HG03159 (cell line): ENCODE measurements at regions not wholly inside any gene's neighbourhood (a gene's known extent, or its start where the extent isn't known, plus 50 kb on each side); places are given as distances from the start of the nearest gene placed in this dataset.
"Not testable (repeated sequence)": the region's sequence is repeated elsewhere in the genome, so short reads cannot be mapped to it uniquely, and the experiment has no call there.

Experiments used
- ATAC-seq: cut with Tn5 transposase; IDR thresholded peaks from one replicate; pipeline ENCODE4 v1.9.1; 2021; ENCODE audit warnings: mild to moderate bottlenecking, moderate library complexity; ENCODE audit not compliant: unreplicated experiment

DNA sequence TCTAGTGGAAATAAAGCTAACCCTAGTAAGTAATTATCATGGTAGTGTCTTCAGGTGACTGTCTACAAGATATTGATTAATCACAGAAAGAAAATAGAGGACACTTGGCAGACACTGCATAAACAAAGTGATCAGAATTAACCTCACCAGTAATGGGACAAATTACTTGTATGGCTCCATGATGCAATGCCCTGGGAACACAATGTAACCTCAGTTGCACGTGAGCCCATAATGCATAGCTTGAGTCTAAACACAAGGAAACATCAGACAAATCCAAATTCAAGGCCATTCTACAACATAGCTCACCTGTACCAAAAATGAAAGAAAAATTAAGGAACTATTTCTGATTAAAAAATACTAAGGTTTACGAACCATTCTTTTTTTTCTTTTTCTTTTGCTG is 92.4 kb upstream of the SSTR4 start:
- ATAC-seq: no peak

DNA sequence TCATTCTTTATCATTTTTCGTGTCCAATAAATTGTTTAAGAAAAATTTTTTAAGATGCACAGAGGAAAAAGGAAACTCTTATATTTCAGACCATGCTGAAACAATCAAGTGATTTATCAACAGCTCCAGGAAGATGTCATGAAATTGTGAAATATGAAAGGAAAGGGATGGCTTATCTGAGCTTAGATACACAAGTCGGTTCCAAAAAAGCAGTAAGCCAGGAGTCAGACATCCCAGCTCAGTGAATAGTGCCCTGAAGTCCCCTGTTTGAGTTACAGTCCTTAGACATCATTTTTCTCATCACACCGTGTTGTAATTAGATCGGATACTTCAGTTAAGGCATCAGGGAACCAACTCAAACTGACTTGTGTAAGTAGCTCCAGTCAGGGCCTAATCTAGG is 91.0 kb upstream of the SSTR4 start:
- no peak for ATAC-seq

DNA sequence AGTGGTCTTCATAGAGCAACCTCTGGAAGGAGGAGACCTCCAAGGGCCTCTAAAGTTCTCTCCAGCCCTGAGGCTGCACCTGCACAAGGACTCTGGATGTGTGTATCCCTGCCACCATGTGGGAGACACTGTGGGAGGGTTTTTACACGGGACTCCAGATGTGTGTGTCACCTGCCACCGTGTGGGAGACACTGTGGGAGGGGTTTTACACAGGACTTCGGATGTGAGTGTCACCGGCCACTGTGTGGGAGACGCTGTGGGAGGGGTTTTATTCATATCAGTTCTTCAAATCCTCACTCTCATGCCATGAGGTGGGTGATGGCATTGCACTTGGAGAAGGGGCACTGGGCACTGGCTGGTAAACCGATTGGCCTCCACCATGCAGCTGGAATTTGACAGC is 90.2 kb upstream of the SSTR4 start:
- ATAC-seq: no peak

DNA sequence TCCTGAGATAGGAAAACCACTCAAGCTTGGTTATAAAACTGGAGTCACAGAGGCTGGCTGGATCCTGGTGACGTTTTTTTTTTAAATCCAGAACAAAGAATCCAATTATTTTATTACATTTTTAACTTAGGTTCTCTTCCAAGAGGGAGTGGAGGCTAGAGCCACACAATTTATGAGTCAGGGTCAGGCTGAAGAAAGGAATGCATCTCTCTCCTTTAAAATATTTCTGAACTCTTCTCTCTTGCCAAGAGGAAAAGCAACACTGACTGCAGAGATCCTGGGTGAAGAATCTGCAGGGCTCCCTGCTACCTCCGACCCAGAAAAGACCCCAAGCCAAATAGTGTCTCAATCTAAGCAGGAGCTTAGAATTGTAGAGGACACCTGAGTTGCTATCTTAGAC is 88.5 kb upstream of the SSTR4 start:
- ATAC-seq: no peak

DNA sequence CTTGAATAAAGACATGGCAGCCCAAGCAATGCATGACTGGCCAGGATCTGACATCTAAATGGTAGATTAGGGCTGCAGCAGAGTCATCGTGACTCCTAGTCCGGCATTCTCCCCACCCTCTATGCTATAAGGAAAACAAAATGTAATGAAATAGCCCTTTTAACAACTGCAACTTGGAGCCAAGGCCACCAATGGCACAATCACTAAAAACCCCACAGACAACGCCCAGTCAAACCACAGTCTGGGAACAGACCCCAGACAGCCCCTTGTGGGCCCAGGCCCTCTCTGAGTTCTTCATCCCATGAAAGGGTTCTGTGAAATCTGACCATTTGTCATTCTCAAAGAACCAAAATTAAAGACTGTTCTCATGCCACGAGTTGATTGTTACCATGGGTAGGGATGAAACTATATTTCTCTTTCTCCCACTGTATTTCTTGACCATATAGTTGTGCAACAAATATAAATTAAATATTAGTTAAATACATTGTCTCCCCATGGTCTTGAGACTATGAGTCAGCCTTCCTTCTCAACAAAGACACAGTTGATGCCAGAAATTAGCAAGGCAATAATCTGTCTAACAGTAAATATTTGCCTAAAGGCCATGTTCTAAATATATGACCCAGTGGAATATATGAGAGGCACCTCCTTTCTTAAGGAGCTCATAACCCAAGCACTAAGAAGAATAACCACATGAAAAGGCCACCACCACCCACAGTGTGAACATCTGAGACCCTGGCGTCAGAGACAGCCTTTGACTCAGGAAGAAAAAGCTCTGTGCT is 85.6 kb upstream of the SSTR4 start:
- no peak for ATAC-seq

DNA sequence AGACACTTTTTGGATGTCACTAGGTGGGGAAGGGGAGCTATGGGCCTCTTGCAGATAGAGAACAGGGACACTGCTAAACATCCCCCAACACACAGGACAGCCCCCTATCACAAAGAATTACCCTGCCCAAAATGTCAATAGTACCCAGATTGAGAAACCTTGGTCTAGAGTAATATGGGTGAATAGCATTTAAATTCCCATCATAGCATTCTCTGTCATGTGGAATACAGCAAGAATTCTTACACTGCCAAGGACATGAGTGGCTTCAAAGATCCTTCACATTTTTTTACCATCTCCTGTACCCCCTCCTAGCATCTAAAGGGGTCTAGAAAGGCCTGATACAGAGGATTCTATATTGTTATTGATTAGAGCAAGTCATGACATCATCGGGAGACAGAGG is 83.1 kb upstream of the SSTR4 start:
- no peak for ATAC-seq

DNA sequence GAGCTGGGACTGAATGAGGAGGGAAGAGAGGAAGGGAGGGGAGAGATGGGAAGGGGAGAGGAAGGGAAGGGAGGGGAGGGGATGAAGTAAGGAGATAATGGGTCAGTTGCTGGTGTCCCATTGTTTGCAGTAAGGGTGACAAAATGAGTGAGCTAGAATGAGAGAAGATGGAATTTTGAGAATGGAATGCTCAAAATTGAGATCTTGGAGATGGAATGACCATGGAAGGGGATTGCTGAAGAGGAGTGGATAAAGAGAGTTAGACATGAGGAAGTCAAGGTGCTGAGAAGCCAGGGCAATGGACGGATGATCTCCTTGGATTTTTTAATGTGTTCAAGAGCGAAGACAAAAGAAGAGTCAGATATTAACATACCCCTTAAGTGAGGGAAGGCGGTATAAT is 80.5 kb upstream of the SSTR4 start:
- ATAC-seq: no peak

DNA sequence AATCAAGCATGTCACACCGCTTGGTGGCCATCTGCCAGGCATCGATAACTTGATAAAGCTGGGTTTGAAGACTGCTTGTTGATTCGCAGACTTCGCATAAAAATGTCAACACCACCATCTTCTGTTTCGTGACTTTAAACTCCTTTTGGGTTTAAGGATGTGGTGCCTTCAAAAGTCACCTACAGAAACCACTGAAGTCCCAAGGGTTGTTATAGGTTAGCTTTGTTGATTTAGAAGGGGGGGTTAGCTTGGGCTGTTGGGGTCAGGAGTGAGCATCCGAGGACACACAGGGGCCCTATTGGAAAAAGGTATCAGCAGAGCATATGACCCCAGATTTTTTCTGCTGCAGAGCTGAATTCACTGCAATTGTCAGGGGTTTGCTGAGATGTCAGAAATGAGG is 76.7 kb upstream of the SSTR4 start:
- no peak for ATAC-seq

DNA sequence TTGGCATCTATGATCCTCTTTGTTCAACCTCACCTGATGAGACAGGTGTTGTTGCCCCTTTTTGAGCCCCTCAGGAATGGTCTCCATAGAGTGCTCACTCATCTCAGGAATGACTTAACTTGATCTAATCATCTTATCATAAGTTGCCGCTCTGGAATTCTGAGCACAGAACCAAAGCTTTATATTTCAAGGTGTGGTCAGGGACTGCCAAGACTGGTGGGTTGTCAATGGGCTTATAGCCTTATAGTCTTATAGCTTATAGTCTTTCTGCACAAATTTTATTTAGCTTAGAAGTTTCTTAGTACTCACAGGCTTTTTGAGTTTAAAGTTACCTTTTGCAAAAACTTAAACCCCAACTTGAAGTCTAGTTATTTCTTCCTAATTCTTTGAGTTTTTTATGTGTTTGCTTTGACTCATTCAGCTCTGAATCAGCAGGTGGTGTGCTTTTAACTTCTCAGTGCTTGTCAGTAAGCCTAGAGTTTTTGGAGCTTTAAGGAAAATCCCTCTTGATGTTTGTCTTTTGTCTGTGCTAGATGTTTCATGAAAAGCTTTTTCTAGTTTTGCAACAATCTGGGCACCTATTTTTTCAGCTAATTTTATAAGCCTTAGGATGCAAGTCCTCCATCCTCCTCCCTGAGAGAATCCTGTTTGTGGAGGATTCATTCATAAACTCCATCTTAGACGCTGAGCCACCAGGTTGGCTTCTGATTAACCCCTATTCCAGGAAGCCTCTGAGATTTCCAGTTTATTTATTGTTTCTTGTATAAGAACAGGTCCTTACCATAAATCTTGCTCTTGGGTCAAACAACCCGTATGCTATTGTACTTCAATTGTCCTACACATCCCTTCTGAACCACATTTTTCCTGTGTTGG is 72.3 kb upstream of the SSTR4 start:
- ATAC-seq: no peak

DNA sequence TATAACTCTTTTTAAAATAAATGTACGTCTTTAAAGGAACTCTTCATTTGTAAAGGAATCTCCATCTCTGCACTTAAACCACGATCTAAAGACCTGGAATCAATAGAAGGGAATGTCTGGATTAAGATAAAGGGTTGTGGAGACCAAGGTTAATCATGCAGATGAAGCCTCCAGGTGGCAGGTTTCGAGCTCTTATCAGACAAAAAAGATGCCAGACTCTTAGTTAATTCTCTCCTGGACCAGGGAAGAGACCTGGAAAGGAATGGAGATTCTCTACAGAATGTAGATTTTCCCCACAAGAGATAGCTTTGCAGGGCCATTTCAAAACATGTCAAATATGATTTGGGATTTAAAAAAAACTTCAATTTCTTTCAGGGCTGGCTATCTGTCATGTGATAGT is 71.5 kb upstream of the SSTR4 start:
- ATAC-seq: no peak

DNA sequence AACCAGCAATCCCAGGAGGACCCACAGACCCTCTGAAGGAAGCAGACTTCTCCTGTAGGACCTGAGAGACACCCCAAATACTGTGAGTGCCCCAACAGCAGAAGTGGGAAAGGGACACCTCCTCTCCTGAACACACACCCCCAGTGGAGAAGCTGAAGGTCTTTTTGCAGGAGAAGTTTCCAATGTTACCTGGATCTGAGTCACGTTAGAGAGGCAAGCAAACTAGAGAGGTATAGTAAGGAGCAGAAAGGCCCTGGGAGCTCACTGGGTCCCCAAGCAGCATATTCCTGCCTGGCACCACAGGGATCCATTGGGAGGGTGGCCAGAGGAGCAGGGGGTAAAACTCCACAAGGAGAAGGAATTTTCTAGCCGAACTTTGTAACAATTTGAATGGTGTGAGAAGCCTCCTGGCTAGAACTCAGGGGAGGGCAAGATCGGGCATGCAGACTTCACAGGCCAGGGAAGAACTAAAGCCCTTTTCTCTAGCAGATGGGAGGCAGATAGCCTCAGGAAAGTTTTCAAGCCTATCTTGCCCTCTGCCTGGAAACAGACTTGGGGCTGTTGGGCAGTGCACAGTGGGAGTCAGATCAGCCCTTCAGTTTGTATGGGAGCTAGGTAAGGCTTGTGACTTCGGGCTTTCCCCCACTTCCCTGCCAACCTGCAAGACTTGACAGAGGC is 68.2 kb upstream of the SSTR4 start:
- ATAC-seq: no peak

DNA sequence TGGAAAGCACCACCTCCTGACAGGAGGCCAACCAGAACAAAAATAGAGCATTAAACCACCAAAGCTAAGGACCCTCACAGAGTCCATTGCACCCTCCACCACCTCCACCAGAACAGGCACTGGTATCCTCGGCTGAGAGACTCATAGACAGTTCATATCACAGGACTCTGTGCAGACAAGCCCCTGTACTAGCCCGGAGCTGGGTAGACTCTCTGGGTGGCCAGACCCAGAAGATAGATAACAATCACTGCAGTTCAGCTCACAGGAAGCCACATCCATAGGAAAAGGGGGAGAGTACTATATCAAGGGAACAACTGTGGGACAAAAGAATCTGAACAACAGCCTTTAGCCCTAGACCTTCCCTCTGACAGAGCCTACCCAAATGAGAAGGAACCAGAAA is 67.4 kb upstream of the SSTR4 start:
- not testable (repeated sequence) for ATAC-seq

DNA sequence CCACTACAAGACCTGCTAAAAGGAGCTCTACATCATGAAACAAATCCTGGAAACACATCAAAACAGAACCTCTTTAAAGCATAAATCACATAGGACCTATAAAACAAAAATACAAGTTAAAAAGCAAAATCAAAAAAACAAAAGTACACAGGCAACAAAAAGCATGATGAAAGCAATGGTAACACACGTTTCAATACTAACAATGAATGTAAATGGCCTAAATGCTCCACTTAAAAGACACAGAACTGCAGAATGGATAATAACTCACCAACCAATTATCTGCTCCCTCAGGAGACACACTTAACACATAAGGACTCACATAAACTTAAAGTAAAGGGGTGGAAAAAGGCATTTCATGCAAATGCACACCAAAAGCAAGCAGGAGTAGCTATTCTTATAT is 66.1 kb upstream of the SSTR4 start:
- ATAC-seq: not testable (repeated sequence)

DNA sequence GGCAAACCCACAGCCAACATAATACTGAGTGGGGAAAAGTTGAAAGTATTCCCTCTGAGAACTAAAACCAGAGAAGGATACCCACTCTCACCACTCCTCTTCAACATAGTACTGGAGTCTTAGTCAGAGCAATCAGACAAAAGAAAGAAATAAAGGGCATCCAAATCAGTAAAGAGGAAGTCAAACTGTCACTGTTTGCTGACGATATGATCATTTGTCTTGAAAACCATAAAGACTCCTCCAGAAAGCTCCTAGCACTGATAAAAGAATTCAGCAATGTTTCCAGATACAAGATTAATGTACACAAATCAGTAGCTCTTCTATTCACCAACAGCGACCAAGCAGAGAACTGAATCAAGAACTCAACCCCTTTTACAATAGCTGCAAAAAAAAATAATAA is 64.0 kb upstream of the SSTR4 start:
- not testable (repeated sequence) for ATAC-seq

DNA sequence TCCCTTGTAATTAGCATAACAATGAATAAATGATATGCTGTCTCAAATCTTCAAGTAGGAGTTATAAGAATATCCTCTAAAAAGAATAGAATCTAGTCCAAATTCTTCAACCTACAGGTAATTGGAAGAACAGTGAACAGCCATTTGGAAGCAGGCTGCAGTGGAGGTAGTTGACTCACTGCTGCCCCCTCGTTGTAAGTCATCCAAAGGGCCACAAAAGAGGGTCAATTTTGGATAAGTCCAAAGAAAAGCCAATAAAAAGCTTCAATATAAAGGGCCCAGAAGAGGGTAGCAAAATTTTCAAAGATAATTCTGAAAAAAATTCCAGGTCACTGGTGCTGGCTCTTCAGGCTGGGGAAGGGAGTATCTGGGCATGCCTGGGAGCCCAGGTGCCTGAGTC is 60.8 kb upstream of the SSTR4 start:
- ATAC-seq: no peak

DNA sequence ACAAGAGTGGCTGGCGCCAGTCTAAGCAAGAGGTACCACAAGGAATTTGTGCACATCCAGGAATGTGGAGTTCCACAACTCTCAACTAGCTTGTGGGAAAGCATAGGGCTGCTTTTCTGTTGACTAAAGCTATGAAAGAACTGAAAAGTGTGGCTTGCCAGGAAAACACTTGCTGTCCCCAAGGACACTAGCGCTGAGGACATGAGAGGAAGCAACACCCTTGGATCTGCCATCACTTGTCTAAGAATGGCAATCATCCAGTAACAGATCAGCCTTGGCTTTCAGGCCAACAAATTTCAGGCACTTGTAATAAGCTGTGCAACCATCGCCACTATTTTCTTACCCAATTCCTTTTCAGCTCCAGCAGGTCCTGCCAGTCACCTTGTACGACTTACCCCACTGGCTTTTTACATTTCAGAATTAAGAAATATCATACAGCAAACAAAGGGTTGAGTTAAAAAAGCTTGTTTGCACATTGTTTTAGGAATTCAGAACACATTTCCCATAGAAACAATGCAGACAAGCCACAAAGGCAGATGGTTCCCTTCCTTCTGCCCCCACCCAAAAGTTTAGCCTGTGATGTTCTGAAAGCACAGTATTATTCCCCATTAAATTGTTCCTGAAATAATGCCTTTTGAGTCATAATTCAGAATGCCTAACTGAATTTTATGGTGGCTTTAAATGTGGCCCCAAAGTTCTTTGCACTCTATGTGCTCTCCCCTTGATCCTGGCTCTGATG is 57.9 kb upstream of the SSTR4 start:
- no peak for ATAC-seq

DNA sequence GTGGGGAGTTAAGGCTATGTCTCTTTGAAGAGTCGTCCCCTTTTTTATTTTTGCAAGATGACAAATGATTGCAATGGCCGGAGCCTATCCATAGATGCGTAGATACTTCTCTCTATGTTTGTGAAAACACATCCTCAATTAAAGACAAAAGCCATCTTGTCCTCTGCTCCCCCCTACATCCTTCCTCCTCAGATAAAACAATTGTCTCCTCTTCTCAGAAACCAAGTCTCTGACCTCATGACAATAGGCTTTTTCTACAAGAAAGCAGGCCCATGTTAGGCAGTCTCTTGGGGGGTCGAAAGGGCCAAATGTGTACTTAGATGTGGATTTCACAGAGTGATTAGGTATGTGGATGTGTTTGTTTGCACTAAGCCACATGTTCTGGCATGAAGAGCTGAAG is 51.1 kb upstream of the SSTR4 start:
- ATAC-seq: no peak

DNA sequence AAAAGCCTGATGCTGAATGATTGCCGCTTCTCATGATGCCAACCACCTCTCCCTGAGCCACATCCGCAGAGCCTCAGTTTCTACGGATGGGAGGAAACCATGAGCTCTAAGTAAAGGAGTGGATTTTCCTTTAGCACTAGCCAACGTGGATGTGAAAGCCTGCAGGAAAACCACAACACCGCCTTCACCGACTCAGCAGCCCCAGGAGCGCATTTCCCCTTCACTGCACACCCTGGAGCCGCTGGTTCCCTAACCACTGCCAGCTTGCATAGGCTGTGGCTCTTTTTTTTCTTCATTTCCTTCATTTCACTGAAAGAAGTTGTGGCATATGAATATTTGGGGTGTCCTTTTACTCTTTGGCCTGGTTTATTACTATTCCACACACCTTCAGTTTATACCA is 50.5 kb upstream of the SSTR4 start:
- no peak for ATAC-seq

DNA sequence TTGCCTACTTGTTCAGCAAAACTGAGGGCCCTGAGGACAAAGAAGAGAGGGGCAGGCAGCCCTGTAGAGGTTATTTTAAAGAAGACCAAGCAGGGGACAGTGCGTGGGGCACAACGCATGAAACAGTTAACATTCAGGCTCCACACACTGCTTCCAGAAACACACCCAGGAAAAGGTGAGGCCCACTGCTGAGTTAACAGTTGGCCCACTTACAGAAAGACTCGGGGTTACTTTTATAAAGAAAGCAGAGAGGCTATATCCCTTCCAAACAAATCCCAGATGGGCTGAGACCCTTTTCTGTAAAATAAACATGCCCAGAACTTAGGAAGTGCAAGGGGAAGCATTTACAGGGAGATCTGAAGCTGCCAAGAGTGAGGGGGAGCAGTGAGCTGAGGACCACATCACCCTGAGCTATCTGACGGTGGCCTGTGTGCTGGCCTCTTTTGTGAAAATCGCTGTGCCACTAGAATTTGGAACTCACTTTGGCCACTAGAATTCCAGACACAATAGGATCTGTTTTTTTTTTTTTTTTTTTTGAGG is 49.8 kb upstream of the SSTR4 start:
- ATAC-seq: no peak
